Keratinocyte (primary cell): ENCODE measurements at regions not wholly inside any gene's neighbourhood (a gene's known extent, or its start where the extent isn't known, plus 50 kb on each side); places are given as distances from the start of the nearest gene placed in this dataset.

ENCODE experiments used
- CTCF ChIP-seq, 3 experiments: IDR thresholded peaks in 1 of 3; conservative IDR thresholded peaks in 1 of 3; optimal IDR thresholded peaks in 1 of 3; 2 replicates in 2 of 3; 3 replicates in 1 of 3; pipeline versions ENCODE3 to v1.5.1; 2011; ENCODE audit warnings: low read length in 3 of 3, mild to moderate bottlenecking in 3 of 3, moderate library complexity in 2 of 3, control low read depth in 1 of 3, inconsistent platforms in 1 of 3; ENCODE audit not compliant: insufficient read depth in 2 of 3; ENCODE audit errors: extremely low read depth in 1 of 3
- EZH2 ChIP-seq: IDR thresholded peaks from one replicate; pipeline ENCODE4 v1.6.1; 2012; ENCODE audit warnings: inconsistent platforms, mild to moderate bottlenecking, low read length, moderate library complexity

- no peak for TF ChIP-seq CTCF (optimal IDR thresholded peaks at IDR 0.05 in 1 of 3, IDR thresholded peaks at IDR 0.05 in 1 of 3, conservative IDR thresholded peaks at IDR 0.05 in 1 of 3; ENCODE audit: extremely low read depth in 1 of 3, insufficient read depth in 2 of 3, low read length in 3 of 3)
- TF ChIP-seq EZH2, result no peak
Measured at GRCh38 chr12:114996382-114996781, 312.4 kb upstream of the TBX3 start.
